DOHH2 (cell line): ENCODE measurements at regions not wholly inside any gene's neighbourhood (a gene's known extent, or its start where the extent isn't known, plus 50 kb on each side); places are given as distances from the start of the nearest gene placed in this dataset.

Experiments
- H3F3A ChIP-seq: fragments of 200-600 bp; sonication (generic), shearing (Covaris generic); 2 replicates; pipeline ENCODE4 v1.6.0; 2016; ENCODE audit warnings: antibody characterized with exemption, mild to moderate bottlenecking; ENCODE audit not compliant: control insufficient read depth, insufficient read depth
- H3K27ac ChIP-seq: fragments of 200-600 bp; sonication (generic); 2 replicates; pipeline ENCODE4 v1.5.1; 2014; ENCODE audit warnings: low read depth, mild to moderate bottlenecking, low read length, moderate library complexity
- H3K27me3 ChIP-seq: fragments of 200-600 bp; sonication (generic); 2 replicates; pipeline ENCODE4 v1.6.1; 2014; ENCODE audit warnings: mild to moderate bottlenecking, low read length, mixed read lengths; ENCODE audit not compliant: control insufficient read depth
- H3K36me3 ChIP-seq: fragments of 200-600 bp; sonication (generic); 2 replicates; pipeline ENCODE4 v1.6.1; 2014; ENCODE audit warnings: mild to moderate bottlenecking, low read length, moderate library complexity, mixed read lengths; ENCODE audit not compliant: control insufficient read depth
- H3K4me1 ChIP-seq: fragments of 200-600 bp; sonication (generic); 2 replicates; pipeline ENCODE4 v1.6.1; 2014; ENCODE audit warnings: mild to moderate bottlenecking, low read length, mixed read lengths; ENCODE audit not compliant: control insufficient read depth
- H3K4me2 ChIP-seq: fragments of 200-600 bp; sonication (generic); 2 replicates; pipeline ENCODE4 v1.6.0; 2014; ENCODE audit warnings: mild to moderate bottlenecking, low read length, moderate library complexity
- H3K4me3 ChIP-seq: fragments of 200-600 bp; sonication (generic); 2 replicates; pipeline ENCODE4 v1.5.1; 2014; ENCODE audit warnings: mild to moderate bottlenecking, low read length, mixed read lengths
- H3K79me2 ChIP-seq: fragments of 200-600 bp; sonication (generic); 2 replicates; pipeline ENCODE4 v1.6.1; 2014; ENCODE audit warnings: mild to moderate bottlenecking, low read length, mixed read lengths; ENCODE audit not compliant: control insufficient read depth
- H3K9me2 ChIP-seq: fragments of 200-600 bp; sonication (generic); replicated peaks from 2 replicates; pipeline ENCODE4 v1.6.1; 2014; ENCODE audit warnings: mild to moderate bottlenecking, low read length, mixed read lengths; ENCODE audit not compliant: control insufficient read depth
- H3K9me3 ChIP-seq: fragments of 200-600 bp; sonication (generic); 2 replicates; pipeline ENCODE4 v1.6.1; 2014; ENCODE audit warnings: antibody characterized with exemption, low read length, mixed read lengths; ENCODE audit not compliant: control insufficient read depth, insufficient read depth
- H4K20me1 ChIP-seq: fragments of 200-600 bp; sonication (generic); 2 replicates; pipeline ENCODE4 v1.6.0; 2014; ENCODE audit warnings: low read depth, mild to moderate bottlenecking, antibody characterized with exemption, low read length, moderate library complexity; ENCODE audit not compliant: control insufficient read depth, insufficient read depth
- EZH2phosphoT487 ChIP-seq: fragments of 200-600 bp; sonication (generic); IDR thresholded peaks from 2 replicates; pipeline ENCODE4 v1.6.1; 2017; ENCODE audit warnings: borderline replicate concordance, mild to moderate bottlenecking, antibody characterized with exemption, low read length, moderate library complexity, mixed read lengths
- TF ChIP-seq, protein P1 (sequence below): fragments of 200-600 bp; sonication (generic); IDR thresholded peaks from one replicate; pipeline ENCODE4 v1.5.1; 2014; ENCODE audit warnings: antibody characterized with exemption, mild to moderate bottlenecking, low read depth, low read length; ENCODE audit not compliant: poor library complexity, severe bottlenecking

DNA sequence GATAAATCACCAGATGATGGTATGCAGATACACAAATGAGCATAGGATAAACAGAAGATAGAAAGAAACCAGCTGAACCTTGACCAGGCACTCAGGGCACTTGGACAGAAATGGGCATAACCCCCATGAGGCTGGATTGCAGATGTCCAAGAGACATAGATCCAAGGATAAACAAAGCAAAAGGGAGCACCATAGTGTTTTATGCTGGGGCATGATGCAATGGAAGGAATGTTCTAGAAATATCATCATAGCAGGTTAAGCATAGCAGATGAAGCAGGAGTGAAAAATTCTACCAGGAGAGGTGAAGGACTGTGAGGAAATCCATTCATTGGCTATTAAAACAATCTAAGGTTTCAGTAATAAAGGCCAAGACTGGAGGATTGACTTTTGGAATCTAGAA, 70.5 kb upstream of the TES start:
- H3K9me3 ChIP-seq: no peaks in the 10 kb centered on the region
- H3K27ac ChIP-seq: no peak overlapping the region
- H4K20me1 ChIP-seq: no peaks in the 10 kb centered on the region
- H3K9me2 ChIP-seq: no peaks in the 10 kb centered on the region
- no peak overlapping the region for H3K4me2 ChIP-seq
- H3K4me1 ChIP-seq: peaks cover 18% of the 10 kb centered on the region
- no peaks in the 10 kb centered on the region for H3F3A ChIP-seq
- H3K36me3 ChIP-seq: no peaks in the 10 kb centered on the region
- H3K27me3 ChIP-seq: peaks cover 3% of the 10 kb centered on the region; the same call in 1 of the 2 replicates
- no peak overlapping the region for H3K4me3 ChIP-seq
- no peaks in the 10 kb centered on the region for H3K79me2 ChIP-seq
- no peak for TF ChIP-seq EZH2phosphoT487
- TF ChIP-seq, protein P1, sequence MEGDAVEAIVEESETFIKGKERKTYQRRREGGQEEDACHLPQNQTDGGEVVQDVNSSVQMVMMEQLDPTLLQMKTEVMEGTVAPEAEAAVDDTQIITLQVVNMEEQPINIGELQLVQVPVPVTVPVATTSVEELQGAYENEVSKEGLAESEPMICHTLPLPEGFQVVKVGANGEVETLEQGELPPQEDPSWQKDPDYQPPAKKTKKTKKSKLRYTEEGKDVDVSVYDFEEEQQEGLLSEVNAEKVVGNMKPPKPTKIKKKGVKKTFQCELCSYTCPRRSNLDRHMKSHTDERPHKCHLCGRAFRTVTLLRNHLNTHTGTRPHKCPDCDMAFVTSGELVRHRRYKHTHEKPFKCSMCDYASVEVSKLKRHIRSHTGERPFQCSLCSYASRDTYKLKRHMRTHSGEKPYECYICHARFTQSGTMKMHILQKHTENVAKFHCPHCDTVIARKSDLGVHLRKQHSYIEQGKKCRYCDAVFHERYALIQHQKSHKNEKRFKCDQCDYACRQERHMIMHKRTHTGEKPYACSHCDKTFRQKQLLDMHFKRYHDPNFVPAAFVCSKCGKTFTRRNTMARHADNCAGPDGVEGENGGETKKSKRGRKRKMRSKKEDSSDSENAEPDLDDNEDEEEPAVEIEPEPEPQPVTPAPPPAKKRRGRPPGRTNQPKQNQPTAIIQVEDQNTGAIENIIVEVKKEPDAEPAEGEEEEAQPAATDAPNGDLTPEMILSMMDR: no peak

- no peaks in the 10 kb centered on the region for H3K9me3 ChIP-seq
- H3K4me1 ChIP-seq: peaks cover 37% of the 10 kb centered on the region
- TF ChIP-seq, protein P1: no peak
- no peak for TF ChIP-seq EZH2phosphoT487
- no peaks in the 10 kb centered on the region for H3K36me3 ChIP-seq
- no peak overlapping the region for H3K27ac ChIP-seq
- H3K79me2 ChIP-seq: no peaks in the 10 kb centered on the region
- H3K4me3 ChIP-seq: no peak overlapping the region
- H4K20me1 ChIP-seq: no peaks in the 10 kb centered on the region
- H3K9me2 ChIP-seq: no peaks in the 10 kb centered on the region
- H3F3A ChIP-seq: no peaks in the 10 kb centered on the region
- no peaks in the 10 kb centered on the region for H3K27me3 ChIP-seq
- H3K4me2 ChIP-seq: peak overlapping the region; percentile 38
Measured at GRCh38 chr7:116142374-116142773, 68.0 kb upstream of the TES start.

GRCh38 chr7:116142850-116143249, 67.5 kb upstream of the TES start:
- Histone ChIP-seq H3K79me2 (no peaks in the 10 kb centered on the region), H4K20me1 (no peaks in the 10 kb centered on the region), H3K4me2 (peak overlapping the region; percentile 38), H3K27ac (no peak overlapping the region), H3K27me3 (no peaks in the 10 kb centered on the region), H3K4me3 (no peak overlapping the region), H3K4me1 (peaks cover 37% of the 10 kb centered on the region), H3K9me2 (no peaks in the 10 kb centered on the region), H3K36me3 (no peaks in the 10 kb centered on the region), H3F3A (no peaks in the 10 kb centered on the region), H3K9me3 (no peaks in the 10 kb centered on the region)
- TF ChIP-seq, protein P1: no peak
